Neuronal stem cell (in vitro differentiated cells): ENCODE measurements at regions not wholly inside any gene's neighbourhood (a gene's known extent, or its start where the extent isn't known, plus 50 kb on each side); places are given as distances from the start of the nearest gene placed in this dataset.
"Not testable (repeated sequence)": the region's sequence is repeated elsewhere in the genome, so short reads cannot be mapped to it uniquely, and the experiment has no call there.

Experiments used
- DNase-seq: peaks from one replicate; pipeline ENCODE4 v3.0.0-alpha.2; 2013; ENCODE audit warnings: low spot score
- H2AFZ ChIP-seq: one replicate; pipeline ENCODE4 v1.6.1; 2013; ENCODE audit warnings: mild to moderate bottlenecking, low read length, inconsistent platforms
- H2AK5ac ChIP-seq: 2 replicates; pipeline ENCODE4 v1.6.1; 2013; ENCODE audit warnings: low read depth, mild to moderate bottlenecking, inconsistent platforms, low read length, moderate library complexity, mixed read lengths
- H2BK120ac ChIP-seq: 2 replicates; pipeline ENCODE4 v1.6.1; 2013; ENCODE audit warnings: low read depth, mild to moderate bottlenecking, inconsistent platforms, low read length, moderate library complexity, mixed read lengths
- H2BK12ac ChIP-seq: one replicate; pipeline ENCODE4 v1.6.1; 2013; ENCODE audit warnings: low read length, inconsistent platforms
- H2BK15ac ChIP-seq: 2 replicates; pipeline ENCODE4 v1.6.1; 2013; ENCODE audit warnings: mild to moderate bottlenecking, low read length, inconsistent platforms, mixed read lengths
- H2BK5ac ChIP-seq: one replicate; pipeline ENCODE4 v1.6.1; 2013; ENCODE audit warnings: inconsistent platforms, mild to moderate bottlenecking, low read length, moderate library complexity
- H3K14ac ChIP-seq: one replicate; pipeline ENCODE4 v1.6.1; 2013; ENCODE audit warnings: low read length, inconsistent platforms
- H3K18ac ChIP-seq: 2 replicates; pipeline ENCODE4 v1.6.1; 2013; ENCODE audit warnings: low read length, inconsistent platforms
- H3K23ac ChIP-seq: 2 replicates; pipeline ENCODE4 v1.6.1; 2013; ENCODE audit warnings: low read depth, mild to moderate bottlenecking, mixed read lengths, low read length, inconsistent platforms; ENCODE audit not compliant: poor library complexity
- H3K27ac ChIP-seq: replicated peaks from 3 replicates; pipeline ENCODE4 v1.5.1; 2013; ENCODE audit warnings: low read length, inconsistent platforms
- H3K27me3 ChIP-seq, 3 experiments: 2 replicates each; pipeline ENCODE4 v1.6.1; 2013; ENCODE audit warnings: low read length in 3 of 3, mild to moderate bottlenecking in 2 of 3, inconsistent platforms in 1 of 3, low read depth in 1 of 3, mixed read lengths in 1 of 3, moderate library complexity in 1 of 3; ENCODE audit not compliant: control insufficient read depth in 3 of 3, insufficient read depth in 3 of 3
- H3K36me3 ChIP-seq, 2 donors: replicated peaks in 1 of 2; 2 replicates each; pipeline ENCODE4 v1.6.1; 2013; ENCODE audit warnings: low read length in 2 of 2; ENCODE audit not compliant: control insufficient read depth in 2 of 2, insufficient read depth in 2 of 2
- H3K4ac ChIP-seq: 2 replicates; pipeline ENCODE4 v1.6.1; 2013; ENCODE audit warnings: inconsistent platforms, mild to moderate bottlenecking, low read length, moderate library complexity
- H3K4me1 ChIP-seq, 2 donors: 1 replicate in 1 of 2; 2 replicates in 1 of 2; pipeline ENCODE4 v1.6.1; 2013; ENCODE audit warnings: low read length in 2 of 2, low read depth in 1 of 2; ENCODE audit not compliant: control insufficient read depth in 2 of 2, insufficient read depth in 1 of 2
- H3K4me2 ChIP-seq: one replicate; pipeline ENCODE4 v1.6.1; 2013; ENCODE audit warnings: mild to moderate bottlenecking, low read length, inconsistent platforms; ENCODE audit not compliant: insufficient read depth, poor library complexity, severe bottlenecking
- H3K4me3 ChIP-seq, 2 donors: 2 replicates each; pipeline ENCODE4 v1.5.1; 2013; ENCODE audit warnings: low read length in 2 of 2, mild to moderate bottlenecking in 2 of 2, inconsistent platforms in 1 of 2, moderate library complexity in 1 of 2
- H3K79me1 ChIP-seq: one replicate; pipeline ENCODE4 v1.6.1; 2013; ENCODE audit warnings: low read depth, mild to moderate bottlenecking, inconsistent platforms, low read length, moderate library complexity
- H3K9ac ChIP-seq: one replicate; pipeline ENCODE4 v1.6.1; 2013; ENCODE audit warnings: mild to moderate bottlenecking, low read depth, low read length, inconsistent platforms; ENCODE audit not compliant: poor library complexity
- H3K9me3 ChIP-seq, 2 donors: replicated peaks in 1 of 2; 2 replicates each; pipeline versions ENCODE3 to v1.6.1; 2013; ENCODE audit warnings: low read length in 2 of 2, mild to moderate bottlenecking in 2 of 2, inconsistent platforms in 1 of 2, low read depth in 1 of 2, mixed read lengths in 1 of 2, moderate library complexity in 1 of 2; ENCODE audit not compliant: control insufficient read depth in 2 of 2, insufficient read depth in 1 of 2
- H4K8ac ChIP-seq: one replicate; pipeline ENCODE4 v1.6.1; 2013; ENCODE audit warnings: low read depth, mild to moderate bottlenecking, inconsistent platforms, low read length, moderate library complexity
- H4K91ac ChIP-seq: one replicate; pipeline ENCODE4 v1.6.1; 2013; ENCODE audit warnings: low read length, low read depth, mild to moderate bottlenecking, inconsistent platforms; ENCODE audit not compliant: poor library complexity
- WGBS, 2 donors: extraction: QIAGEN DNeasy Blood & Tissue Kit; methylation state at CpG; one replicate each; pipeline ENCODE4 v1.1.7; 2013; ENCODE audit warnings: missing lambda C conversion rate in 2 of 2, mixed read lengths in 1 of 2; ENCODE audit not compliant: insufficient read length in 2 of 2, insufficient replicate concordance in 1 of 2; ENCODE audit errors: extremely low coverage in 2 of 2; 5-methylcytosine and 5-hydroxymethylcytosine counted together

GRCh38 chr4:66556651-66557278 lies 886.5 kb upstream of the EPHA5 start:
- Histone ChIP-seq H2BK12ac (no peak overlapping the region), H4K91ac (no peak overlapping the region), H2BK5ac (no peak overlapping the region), H3K9ac (no peak overlapping the region), H3K14ac (no peak overlapping the region), H3K4me2 (no peak overlapping the region), H2BK15ac (no peak overlapping the region), H3K79me1 (peaks cover 1% of the 10 kb centered on the region), H2AFZ (peak overlapping the region; percentile 8), H3K27ac (no peak overlapping the region), H3K4me1 (no peaks in the 10 kb centered on the region), H3K27me3 (no peaks in the 10 kb centered on the region), H3K36me3 (no peaks in the 10 kb centered on the region), H3K4ac (no peak overlapping the region), H2BK120ac (no peak overlapping the region), H3K23ac (no peak overlapping the region), H3K4me3 (no peak overlapping the region), H3K18ac (no peak overlapping the region), H4K8ac (no peak overlapping the region), H2AK5ac (no peak overlapping the region), H3K9me3 (no peaks in the 10 kb centered on the region)
- DNase-seq: no peak
- no CpG with 5 or more reads among the region's 10 CpGs for WGBS, 2 donors

DNA sequence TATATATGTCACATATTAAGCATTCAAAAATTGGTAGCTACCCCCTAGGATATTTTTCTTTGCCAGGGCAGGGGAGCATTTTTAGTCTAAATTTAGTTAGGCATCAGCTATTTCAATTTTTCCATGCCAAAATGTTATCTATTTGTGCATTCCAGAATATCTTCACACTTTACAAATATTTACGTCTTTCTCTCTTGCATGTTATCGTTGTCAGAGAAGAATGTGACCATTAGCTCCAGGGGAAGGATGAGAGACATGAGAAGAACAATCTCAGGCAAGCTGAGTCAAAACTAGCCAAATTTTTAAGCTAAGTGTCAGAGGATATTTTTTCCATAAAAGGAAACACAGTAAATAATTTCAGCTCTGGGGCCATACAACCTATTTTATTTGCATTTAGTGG lies 885.0 kb upstream of the EPHA5 start:
- no peak overlapping the region for H2AK5ac ChIP-seq
- H3K18ac ChIP-seq: no peak overlapping the region
- H3K27ac ChIP-seq: no peak overlapping the region
- H3K9ac ChIP-seq: no peak overlapping the region
- no peaks in the 10 kb centered on the region for H3K36me3 ChIP-seq
- no peak overlapping the region for H2AFZ ChIP-seq
- WGBS, 2 donors: no CpG with 5 or more reads among the region's 2 CpGs
- H2BK120ac ChIP-seq: no peak overlapping the region
- H3K4ac ChIP-seq: no peak overlapping the region
- H3K9me3 ChIP-seq: no peaks in the 10 kb centered on the region
- peaks cover 1% of the 10 kb centered on the region for H3K79me1 ChIP-seq
- no peaks in the 10 kb centered on the region for H3K27me3 ChIP-seq
- no peak overlapping the region for H3K23ac ChIP-seq
- H4K91ac ChIP-seq: no peak overlapping the region
- no peak overlapping the region for H3K4me3 ChIP-seq
- no peak overlapping the region for H2BK15ac ChIP-seq
- H2BK12ac ChIP-seq: no peak overlapping the region
- H4K8ac ChIP-seq: no peak overlapping the region
- H3K4me1 ChIP-seq: no peaks in the 10 kb centered on the region
- no peak overlapping the region for H3K4me2 ChIP-seq
- no peak overlapping the region for H3K14ac ChIP-seq
- no peak overlapping the region for H2BK5ac ChIP-seq
- no peak for DNase-seq

DNA sequence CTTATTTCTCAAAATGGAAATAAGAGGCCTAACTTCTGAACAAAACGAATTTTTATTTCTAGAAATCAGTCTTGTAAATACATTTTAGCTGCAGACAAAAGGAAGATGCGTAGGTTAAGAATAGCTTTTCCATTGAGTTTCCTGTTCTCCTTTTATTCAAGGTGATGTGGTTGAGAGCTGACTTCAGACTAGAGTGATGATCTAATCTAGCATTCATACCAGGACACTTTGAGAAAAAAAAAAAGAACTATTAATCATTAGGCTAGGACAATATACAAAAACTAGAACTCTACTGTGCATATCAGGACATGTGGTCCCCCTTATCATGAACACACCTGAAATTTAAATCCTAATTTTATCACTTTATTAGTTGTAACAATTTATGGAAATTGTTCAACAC lies 884.5 kb upstream of the EPHA5 start:
- H3K9me3 ChIP-seq: no peaks in the 10 kb centered on the region
- DNase-seq: no peak
- no peak overlapping the region for H2BK120ac ChIP-seq
- no peak overlapping the region for H4K8ac ChIP-seq
- H3K36me3 ChIP-seq: no peaks in the 10 kb centered on the region
- no peak overlapping the region for H2AFZ ChIP-seq
- H3K4me2 ChIP-seq: no peak overlapping the region
- H2BK12ac ChIP-seq: no peak overlapping the region
- H3K27me3 ChIP-seq: no peaks in the 10 kb centered on the region
- H3K14ac ChIP-seq: no peak overlapping the region
- H3K4me3 ChIP-seq: no peak overlapping the region
- no peak overlapping the region for H3K9ac ChIP-seq
- WGBS, 2 donors: no CpG with 5 or more reads among the region's 2 CpGs
- H4K91ac ChIP-seq: no peak overlapping the region
- no peak overlapping the region for H2AK5ac ChIP-seq
- no peak overlapping the region for H3K27ac ChIP-seq
- no peak overlapping the region for H2BK5ac ChIP-seq
- no peak overlapping the region for H3K18ac ChIP-seq
- no peak overlapping the region for H3K4ac ChIP-seq
- H3K4me1 ChIP-seq: no peaks in the 10 kb centered on the region
- no peak overlapping the region for H3K23ac ChIP-seq
- H3K79me1 ChIP-seq: peaks cover 1% of the 10 kb centered on the region
- no peak overlapping the region for H2BK15ac ChIP-seq

DNA sequence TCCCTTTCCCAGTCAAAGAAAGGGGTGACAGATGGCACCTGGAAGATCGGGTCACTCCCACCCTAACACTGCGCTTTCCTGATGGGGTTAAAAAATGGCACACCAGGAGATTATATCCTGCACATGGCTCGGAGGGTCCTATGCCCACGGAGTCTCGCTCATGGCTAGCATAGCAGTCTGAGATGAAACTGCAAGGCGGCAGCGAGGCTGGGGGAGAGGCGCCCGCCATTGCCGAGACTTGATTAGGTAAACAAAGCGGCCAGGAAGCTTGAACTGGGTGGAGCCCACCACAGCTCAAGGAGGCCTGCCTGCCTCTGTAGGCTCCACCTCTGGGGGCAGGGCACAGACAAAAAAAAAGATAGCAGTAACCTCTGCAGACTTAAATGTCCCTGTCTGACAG lies 875.0 kb upstream of the EPHA5 start:
- H3K4me1 ChIP-seq, H4K91ac ChIP-seq, H3K27ac ChIP-seq, H3K4ac ChIP-seq, H2BK15ac ChIP-seq, H3K9ac ChIP-seq, H2BK5ac ChIP-seq, H3K79me1 ChIP-seq, H3K4me2 ChIP-seq, H2BK12ac ChIP-seq, H2AK5ac ChIP-seq, H4K8ac ChIP-seq, H3K23ac ChIP-seq, H2BK120ac ChIP-seq, H3K27me3 ChIP-seq, H3K14ac ChIP-seq, H2AFZ ChIP-seq, H3K4me3 ChIP-seq, DNase-seq, H3K36me3 ChIP-seq, H3K18ac ChIP-seq, H3K9me3 ChIP-seq: not testable (repeated sequence)
- WGBS, 2 donors: no CpG with 5 or more reads among the region's 11 CpGs
